ENCODE measurements at regions not wholly inside any gene's neighbourhood (a gene's known extent, or its start where the extent isn't known, plus 50 kb on each side); places are given as distances from the start of the nearest gene placed in this dataset.

GRCh38 chr6:44049989-44050871 is 77.0 kb downstream of the MRPL14 start:
- H3K27ac ChIP-seq (ENCODE audit: low read depth in 1 of 2, low read length in 1 of 2): no peak overlapping the region
- ATAC-seq (ENCODE audit: insufficient read depth, low FRiP score): no peak
- H3K9me3 ChIP-seq (ENCODE audit: control insufficient read depth in 4 of 4, insufficient read depth in 3 of 4, low read length in 3 of 4): no peaks in the 10 kb centered on the region
- no peak overlapping the region for H3K9ac ChIP-seq (ENCODE audit: insufficient read depth in 1 of 2, low read length in 2 of 2)
- no peak for TF ChIP-seq CTCF (IDR thresholded peaks at IDR 0.05; ENCODE audit: control extremely low read depth, extremely low read depth)
- H3K4me3 ChIP-seq: no peak overlapping the region
- no peaks in the 10 kb centered on the region for H3K36me3 ChIP-seq (ENCODE audit: control insufficient read depth in 4 of 4, insufficient read depth in 4 of 4, low read length in 4 of 4)
- H3K27me3 ChIP-seq (ENCODE audit: control insufficient read depth in 3 of 3, insufficient read depth in 3 of 3, low read length in 2 of 3): no peaks in the 10 kb centered on the region
- WGBS, 2 donors: 78 to 89% methylated on average over 6 of the region's 6 CpGs
- peak in 2 of 3 donors; percentile 56 to 75 for DNase-seq
- peaks cover 0 to 36% (median 13%) of the 10 kb centered on the region in 5 donors for H3K4me1 ChIP-seq (ENCODE audit: control insufficient read depth in 5 of 5, insufficient read depth in 5 of 5, low read length in 5 of 5)

GRCh38 chr6:44049163-44049988 is 77.9 kb downstream of the MRPL14 start:
- H3K9me3 ChIP-seq (ENCODE audit: control insufficient read depth in 4 of 4, insufficient read depth in 3 of 4, low read length in 3 of 4): no peaks in the 10 kb centered on the region
- DNase-seq: no peak
- no peak overlapping the region for H3K27ac ChIP-seq (ENCODE audit: low read depth in 1 of 2, low read length in 1 of 2)
- no peak overlapping the region for H3K4me3 ChIP-seq
- H3K9ac ChIP-seq (ENCODE audit: insufficient read depth in 1 of 2, low read length in 2 of 2): no peak overlapping the region
- 64 to 79% methylated on average over 6 of the region's 6 CpGs for WGBS, 2 donors
- TF ChIP-seq CTCF (IDR thresholded peaks at IDR 0.05; ENCODE audit: control extremely low read depth, extremely low read depth): no peak
- ATAC-seq (ENCODE audit: insufficient read depth, low FRiP score): no peak
- H3K4me1 ChIP-seq (ENCODE audit: control insufficient read depth in 5 of 5, insufficient read depth in 5 of 5, low read length in 5 of 5): peaks cover 0 to 27% (median 9%) of the 10 kb centered on the region in 5 donors
- no peaks in the 10 kb centered on the region for H3K27me3 ChIP-seq (ENCODE audit: control insufficient read depth in 3 of 3, insufficient read depth in 3 of 3, low read length in 2 of 3)
- H3K36me3 ChIP-seq (ENCODE audit: control insufficient read depth in 4 of 4, insufficient read depth in 4 of 4, low read length in 4 of 4): no peaks in the 10 kb centered on the region

- H3K4me3 ChIP-seq: no peak overlapping the region
Measured at GRCh38 chr6:44048277-44048676, 79.0 kb downstream of the MRPL14 start.

More at GRCh38 chr6:44048277-44048676, 79.0 kb downstream of the MRPL14 start:
- Histone ChIP-seq H3K9me3 (ENCODE audit: control insufficient read depth in 4 of 4, insufficient read depth in 3 of 4, low read length in 3 of 4) (no peaks in the 10 kb centered on the region), H3K4me1 (ENCODE audit: control insufficient read depth in 5 of 5, insufficient read depth in 5 of 5, low read length in 5 of 5) (peaks cover 0 to 29% (median 9%) of the 10 kb centered on the region in 5 donors), H3K27me3 (ENCODE audit: control insufficient read depth in 3 of 3, insufficient read depth in 3 of 3, low read length in 2 of 3) (no peaks in the 10 kb centered on the region), H3K27ac (ENCODE audit: low read depth in 1 of 2, low read length in 1 of 2) (no peak overlapping the region), H3K36me3 (ENCODE audit: control insufficient read depth in 4 of 4, insufficient read depth in 4 of 4, low read length in 4 of 4) (no peaks in the 10 kb centered on the region), H3K9ac (ENCODE audit: insufficient read depth in 1 of 2, low read length in 2 of 2) (no peak overlapping the region)
- 93 to 99% methylated on average over 6 of the region's 6 CpGs for WGBS, 2 donors
- no peak for ATAC-seq (ENCODE audit: insufficient read depth, low FRiP score)
- TF ChIP-seq CTCF (IDR thresholded peaks at IDR 0.05; ENCODE audit: control extremely low read depth, extremely low read depth): no peak
- DNase-seq: no peak

All from lung (tissue), 11 donors.